KMS-11 (cell line): ENCODE measurements at regions not wholly inside any gene's neighbourhood (a gene's known extent, or its start where the extent isn't known, plus 50 kb on each side); places are given as distances from the start of the nearest gene placed in this dataset.

ENCODE experiments used
- H2AFZ ChIP-seq: fragments of 200-600 bp; sonication (generic); 2 replicates; pipeline ENCODE4 v1.6.1; 2016; ENCODE audit warnings: antibody characterized with exemption, mixed run types, low read depth
- H3K27ac ChIP-seq: fragments of 200-600 bp; sonication (generic); 2 replicates; pipeline ENCODE4 v1.6.1; 2016; ENCODE audit warnings: mild to moderate bottlenecking, mixed run types
- H3K27me3 ChIP-seq: fragments of 200-600 bp; sonication (generic); 2 replicates; pipeline ENCODE4 v1.6.1; 2017; ENCODE audit warnings: mild to moderate bottlenecking, low read depth, mixed run types, moderate library complexity; ENCODE audit not compliant: insufficient read depth
- H3K36me3 ChIP-seq: fragments of 200-600 bp; sonication (generic); 2 replicates; pipeline ENCODE4 v1.6.1; 2017; ENCODE audit warnings: mild to moderate bottlenecking, mixed run types; ENCODE audit not compliant: insufficient read depth
- H3K4me1 ChIP-seq: fragments of 200-600 bp; sonication (generic); 2 replicates; pipeline ENCODE4 v1.6.1; 2016; ENCODE audit warnings: mild to moderate bottlenecking, low read depth, mixed run types; ENCODE audit not compliant: poor library complexity, severe bottlenecking
- H3K4me2 ChIP-seq: fragments of 200-600 bp; sonication (generic); 2 replicates; pipeline ENCODE4 v1.7.0; 2016; ENCODE audit warnings: mild to moderate bottlenecking, mixed run types
- H3K4me3 ChIP-seq: fragments of 200-600 bp; sonication (generic); IDR thresholded peaks from 2 replicates; pipeline ENCODE4 v1.6.1; 2017; ENCODE audit warnings: low read depth, low read length, mixed read lengths; ENCODE audit not compliant: insufficient read depth
- H3K79me2 ChIP-seq: fragments of 200-600 bp; sonication (generic); 2 replicates; pipeline ENCODE4 v1.6.1; 2016; ENCODE audit warnings: low read depth, mixed run types; ENCODE audit not compliant: insufficient read depth
- H3K9ac ChIP-seq: fragments of 200-600 bp; sonication (generic); 2 replicates; pipeline ENCODE4 v1.6.1; 2016; ENCODE audit warnings: mild to moderate bottlenecking, mixed run types
- H4K20me1 ChIP-seq: fragments of 200-600 bp; sonication (generic); 2 replicates; pipeline ENCODE4 v1.6.1; 2016; ENCODE audit warnings: mild to moderate bottlenecking, mixed run types; ENCODE audit not compliant: insufficient read depth
- TF ChIP-seq, protein P1 (sequence below): fragments of 200-600 bp; sonication (generic); conservative IDR thresholded peaks from 2 replicates; pipeline ENCODE4 v1.6.1; 2017; ENCODE audit warnings: low read depth, mild to moderate bottlenecking, antibody characterized with exemption, low read length, moderate library complexity, mixed read lengths

DNA sequence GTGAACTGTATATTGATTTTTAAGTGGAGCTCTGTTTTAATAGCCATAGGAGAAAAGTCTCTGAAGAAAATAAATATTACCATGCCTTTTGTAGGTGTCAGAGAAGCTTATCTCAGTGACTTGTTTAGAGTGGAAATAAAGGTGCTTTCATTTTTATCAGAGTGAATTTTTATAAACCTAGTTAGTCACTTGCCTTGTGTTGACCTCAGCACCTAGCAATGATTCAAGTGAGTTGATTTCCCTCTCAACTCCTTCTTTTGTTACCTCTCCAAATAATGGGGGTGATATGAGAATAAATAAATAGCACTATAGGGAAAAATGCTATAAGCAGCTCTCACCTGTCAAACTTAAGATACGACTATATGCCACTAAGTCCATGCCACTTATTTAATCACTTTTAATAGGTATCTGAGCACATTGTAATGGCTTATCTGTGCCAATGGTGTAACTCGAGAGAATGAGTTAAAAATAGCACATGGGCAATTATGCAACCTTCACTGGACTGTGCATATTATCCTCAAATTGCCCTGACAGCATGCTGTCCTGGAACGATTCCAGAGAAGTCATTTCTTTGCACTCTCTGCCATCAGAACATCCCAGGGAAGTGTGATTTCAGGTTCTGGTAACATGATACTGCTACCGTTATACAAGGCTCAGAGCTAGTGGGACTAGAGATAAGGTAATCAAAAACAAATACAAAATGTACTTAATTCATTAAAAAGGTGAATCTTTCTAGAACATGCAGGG is 290.8 kb downstream of the CCDC85A start:
- TF ChIP-seq, protein P1, sequence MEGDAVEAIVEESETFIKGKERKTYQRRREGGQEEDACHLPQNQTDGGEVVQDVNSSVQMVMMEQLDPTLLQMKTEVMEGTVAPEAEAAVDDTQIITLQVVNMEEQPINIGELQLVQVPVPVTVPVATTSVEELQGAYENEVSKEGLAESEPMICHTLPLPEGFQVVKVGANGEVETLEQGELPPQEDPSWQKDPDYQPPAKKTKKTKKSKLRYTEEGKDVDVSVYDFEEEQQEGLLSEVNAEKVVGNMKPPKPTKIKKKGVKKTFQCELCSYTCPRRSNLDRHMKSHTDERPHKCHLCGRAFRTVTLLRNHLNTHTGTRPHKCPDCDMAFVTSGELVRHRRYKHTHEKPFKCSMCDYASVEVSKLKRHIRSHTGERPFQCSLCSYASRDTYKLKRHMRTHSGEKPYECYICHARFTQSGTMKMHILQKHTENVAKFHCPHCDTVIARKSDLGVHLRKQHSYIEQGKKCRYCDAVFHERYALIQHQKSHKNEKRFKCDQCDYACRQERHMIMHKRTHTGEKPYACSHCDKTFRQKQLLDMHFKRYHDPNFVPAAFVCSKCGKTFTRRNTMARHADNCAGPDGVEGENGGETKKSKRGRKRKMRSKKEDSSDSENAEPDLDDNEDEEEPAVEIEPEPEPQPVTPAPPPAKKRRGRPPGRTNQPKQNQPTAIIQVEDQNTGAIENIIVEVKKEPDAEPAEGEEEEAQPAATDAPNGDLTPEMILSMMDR: no peak
- Histone ChIP-seq H3K27ac (no peak overlapping the region), H3K4me3 (no peak overlapping the region)

DNA sequence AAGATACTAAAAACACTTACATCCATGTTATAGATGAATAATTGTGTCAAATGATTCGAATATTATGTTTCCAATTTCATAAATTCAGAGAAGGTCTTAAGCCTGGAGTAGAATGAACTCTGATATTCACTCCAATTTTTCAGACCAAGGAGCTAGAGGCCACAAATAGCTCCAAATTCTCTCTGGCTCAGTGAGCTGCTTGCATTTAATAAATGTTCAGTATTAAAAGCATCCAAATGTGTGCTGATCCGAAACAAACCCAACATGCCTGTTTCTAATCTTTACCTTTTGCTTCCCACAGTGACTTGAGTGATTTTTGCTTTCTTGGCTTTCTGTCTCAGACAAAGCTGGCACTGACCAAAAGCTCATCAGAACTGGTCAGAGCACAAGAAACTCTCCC is 291.4 kb downstream of the CCDC85A start:
- Histone ChIP-seq H3K27ac (no peak overlapping the region), H3K79me2 (no peaks in the 10 kb centered on the region), H4K20me1 (no peaks in the 10 kb centered on the region), H3K27me3 (no peaks in the 10 kb centered on the region), H3K4me3 (no peak overlapping the region), H3K9ac (no peak overlapping the region), H2AFZ (no peak overlapping the region), H3K4me1 (no peaks in the 10 kb centered on the region), H3K4me2 (no peak overlapping the region), H3K36me3 (no peaks in the 10 kb centered on the region)
- TF ChIP-seq, protein P1: no peak

More for the DNA sequence above, 290.8 kb downstream of the CCDC85A start:
- no peaks in the 10 kb centered on the region for H3K79me2 ChIP-seq
- no peaks in the 10 kb centered on the region for H3K36me3 ChIP-seq
- no peak overlapping the region for H3K4me2 ChIP-seq
- no peaks in the 10 kb centered on the region for H3K4me1 ChIP-seq
- H4K20me1 ChIP-seq: no peaks in the 10 kb centered on the region
- no peak overlapping the region for H3K9ac ChIP-seq
- no peaks in the 10 kb centered on the region for H3K27me3 ChIP-seq
- no peak overlapping the region for H2AFZ ChIP-seq

DNA sequence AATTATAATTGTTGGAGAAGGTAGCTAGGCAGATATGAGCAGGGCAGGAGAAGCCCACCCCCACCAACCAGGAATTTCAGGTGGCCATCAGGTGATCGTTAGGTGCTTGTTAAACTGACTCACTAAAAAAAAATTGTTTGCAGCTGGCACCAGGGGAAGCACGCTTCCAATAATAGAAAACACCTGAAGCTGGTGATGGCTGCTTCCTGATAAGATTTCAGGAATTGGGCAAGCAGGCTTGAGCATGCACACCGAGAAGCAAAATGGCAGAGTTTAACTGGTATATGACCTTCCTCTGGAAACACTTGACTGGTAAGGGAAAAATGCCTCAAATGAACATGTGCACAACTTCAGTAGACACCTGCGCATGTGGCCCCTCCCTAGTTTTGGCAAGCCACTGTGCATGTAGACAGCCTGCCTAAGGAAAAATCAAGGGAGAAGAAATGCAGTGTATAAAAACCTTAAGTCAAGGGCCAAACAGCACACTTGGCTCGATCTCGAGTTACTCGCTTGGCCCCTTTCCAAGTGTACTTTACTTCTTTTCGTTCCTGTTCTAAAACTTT is 292.8 kb downstream of the CCDC85A start:
- Histone ChIP-seq H2AFZ (no peak overlapping the region), H3K36me3 (no peaks in the 10 kb centered on the region), H3K4me1 (no peaks in the 10 kb centered on the region), H3K4me2 (no peak overlapping the region), H4K20me1 (no peaks in the 10 kb centered on the region), H3K9ac (no peak overlapping the region), H3K4me3 (no peak overlapping the region), H3K27me3 (no peaks in the 10 kb centered on the region), H3K79me2 (no peaks in the 10 kb centered on the region), H3K27ac (no peak overlapping the region)
- TF ChIP-seq, protein P1: no peak

DNA sequence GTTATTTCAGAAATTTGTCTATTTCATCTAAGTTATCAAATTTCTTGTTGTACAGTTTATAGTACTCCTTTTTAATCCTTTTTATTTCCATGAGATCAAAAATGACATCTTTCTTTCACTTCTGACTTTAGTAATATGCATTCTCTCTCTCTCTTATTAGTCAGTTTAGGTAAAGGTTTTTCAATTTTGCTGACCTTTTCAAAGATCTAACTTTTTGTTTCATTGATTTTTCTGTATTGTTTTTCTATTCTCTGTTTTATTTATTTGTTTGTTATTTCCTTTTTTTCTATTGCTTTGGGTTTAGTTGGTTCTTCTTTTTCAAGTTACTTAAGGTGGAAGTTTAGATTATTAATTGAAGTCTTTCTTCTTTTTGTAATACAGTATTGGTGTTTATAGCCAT is 294.2 kb downstream of the CCDC85A start:
- TF ChIP-seq, protein P1: no peak
- no peaks in the 10 kb centered on the region for H3K4me1 ChIP-seq
- H3K36me3 ChIP-seq: no peaks in the 10 kb centered on the region
- H3K4me3 ChIP-seq: no peak overlapping the region
- no peak overlapping the region for H3K9ac ChIP-seq
- H2AFZ ChIP-seq: no peak overlapping the region
- no peaks in the 10 kb centered on the region for H3K79me2 ChIP-seq
- H4K20me1 ChIP-seq: no peaks in the 10 kb centered on the region
- H3K27me3 ChIP-seq: no peaks in the 10 kb centered on the region
- no peak overlapping the region for H3K27ac ChIP-seq
- H3K4me2 ChIP-seq: no peak overlapping the region
